GM19467 (cell line): ENCODE measurements at regions not wholly inside any gene's neighbourhood (a gene's known extent, or its start where the extent isn't known, plus 50 kb on each side); places are given as distances from the start of the nearest gene placed in this dataset.
"Not testable (repeated sequence)": the region's sequence is repeated elsewhere in the genome, so short reads cannot be mapped to it uniquely, and the experiment has no call there.

Experiments
- ATAC-seq: cut with Tn5 transposase; IDR thresholded peaks from one replicate; pipeline ENCODE4 v1.9.1; 2021; ENCODE audit warnings: mild to moderate bottlenecking, moderate library complexity; ENCODE audit not compliant: unreplicated experiment

DNA sequence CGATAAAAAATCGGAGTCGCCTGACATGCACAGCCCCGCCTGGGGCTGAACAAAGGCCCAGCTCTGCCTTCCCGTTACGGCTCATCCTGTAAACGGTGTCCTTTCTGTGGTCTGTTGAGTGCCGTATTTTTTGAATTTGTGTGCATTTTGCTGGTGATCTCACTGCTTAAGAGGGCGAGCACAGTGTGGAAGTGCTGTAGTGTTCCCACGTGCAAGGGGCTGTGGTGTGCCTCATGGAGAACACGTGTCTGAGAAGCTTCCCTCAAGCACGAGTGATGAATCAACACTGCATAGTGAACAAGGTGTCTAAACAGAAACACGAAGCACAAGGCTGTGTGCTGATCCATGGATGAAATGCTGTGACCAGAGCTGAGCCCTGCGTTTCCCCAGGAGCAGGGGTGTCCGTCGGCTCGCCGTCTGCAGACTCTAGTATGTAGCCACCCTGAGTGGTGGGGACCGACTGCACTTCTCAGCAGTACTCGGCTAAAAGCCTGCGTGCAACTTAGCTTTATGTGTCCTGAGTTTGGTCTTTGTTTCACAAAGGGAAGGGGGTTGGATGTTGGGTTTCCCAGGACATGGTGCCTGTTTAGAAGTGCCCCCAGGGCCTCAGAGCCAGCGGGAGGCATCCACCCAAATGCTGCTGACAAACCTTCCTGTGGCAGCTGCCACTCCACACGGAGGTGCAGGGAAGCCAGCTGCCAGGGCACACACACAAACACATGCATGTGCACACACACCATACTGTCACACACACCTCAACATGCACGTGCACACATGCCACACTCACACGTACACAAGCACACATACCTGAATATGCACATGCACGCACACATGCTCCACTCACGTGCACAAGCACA lies 77.2 kb upstream of the IRX4 start:
- ATAC-seq, result no peak

DNA sequence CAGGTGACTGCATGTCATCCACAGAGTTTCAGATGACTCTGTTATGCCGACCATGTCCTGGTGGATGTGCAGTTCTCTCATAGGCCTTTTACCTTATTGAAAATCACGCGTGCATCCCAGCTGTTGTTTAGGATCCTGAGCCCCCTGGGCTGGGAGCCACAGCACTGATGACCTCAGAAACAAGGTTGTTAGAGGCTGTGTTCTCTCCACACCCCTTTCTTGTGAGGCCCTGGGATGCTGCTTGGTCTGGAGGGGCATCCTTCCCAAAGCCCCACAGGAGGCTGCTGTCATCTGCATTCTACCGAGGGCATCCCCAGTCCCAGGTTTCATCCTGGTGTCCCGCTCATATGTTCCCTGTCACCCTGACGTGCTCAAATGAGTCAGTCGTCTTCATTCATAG lies 76.5 kb upstream of the IRX4 start:
- no peak for ATAC-seq

GRCh38 chr5:1958211-1959010 lies 75.7 kb upstream of the IRX4 start:
- no peak for ATAC-seq

- ATAC-seq, result no peak
Measured at GRCh38 chr5:1955586-1955985, 72.9 kb upstream of the IRX4 start.

DNA sequence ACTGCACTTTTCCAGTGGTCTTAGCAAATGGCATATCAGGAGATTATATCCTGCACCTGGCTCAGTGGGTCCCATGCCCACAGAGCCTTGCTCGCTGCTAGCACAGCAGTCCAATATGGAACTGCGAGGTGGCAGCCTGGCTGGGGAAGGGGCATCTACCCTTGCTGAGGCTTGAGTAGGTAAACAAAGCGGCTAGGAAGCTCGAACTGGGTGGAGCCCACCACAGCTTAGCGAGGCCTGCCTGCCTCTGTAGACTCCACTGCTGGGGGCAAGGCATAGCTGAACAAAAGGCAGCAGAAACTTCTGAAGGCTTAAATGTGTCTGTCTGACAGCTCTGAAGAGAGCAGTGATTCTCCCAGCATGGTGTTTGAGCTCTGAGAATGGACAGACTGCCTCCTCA lies 71.0 kb upstream of the IRX4 start:
- ATAC-seq, result not testable (repeated sequence)

DNA sequence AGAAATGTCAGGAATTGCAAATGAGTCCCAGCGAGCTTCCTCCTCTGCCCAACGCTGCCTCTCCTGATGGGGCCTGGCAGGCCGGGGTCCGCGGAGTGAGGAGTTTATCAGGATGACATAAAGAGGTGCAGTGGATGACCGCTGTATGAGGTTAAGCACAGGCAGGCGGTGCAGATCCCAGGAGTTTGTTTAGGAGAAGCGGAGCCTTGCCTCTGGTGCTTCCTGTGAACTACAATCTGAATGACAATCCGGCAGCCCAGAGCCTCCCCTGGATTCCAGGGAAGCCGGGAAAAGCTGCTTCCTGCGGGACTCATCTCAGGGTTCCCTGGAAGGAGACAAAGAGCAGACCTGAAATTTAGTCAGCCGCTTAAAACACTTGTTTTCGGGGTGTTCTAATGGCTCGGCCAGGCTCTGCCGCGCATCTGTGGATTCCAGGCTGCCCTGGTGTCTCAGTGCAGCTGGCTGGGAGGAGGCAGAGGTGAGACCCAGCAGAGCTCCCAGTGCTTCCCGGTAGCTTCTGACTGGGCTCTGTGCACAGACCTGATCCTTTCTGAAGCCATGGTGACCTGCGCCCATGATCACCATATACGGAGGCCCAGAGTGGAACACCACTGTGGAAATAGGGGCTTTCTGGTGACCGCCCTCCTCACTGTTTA lies 69.8 kb upstream of the IRX4 start:
- ATAC-seq, result no peak

GRCh38 chr5:1952021-1952420 lies 69.3 kb upstream of the IRX4 start:
- ATAC-seq, result no peak

GRCh38 chr5:1951165-1951816 lies 68.6 kb upstream of the IRX4 start:
- no peak for ATAC-seq

DNA sequence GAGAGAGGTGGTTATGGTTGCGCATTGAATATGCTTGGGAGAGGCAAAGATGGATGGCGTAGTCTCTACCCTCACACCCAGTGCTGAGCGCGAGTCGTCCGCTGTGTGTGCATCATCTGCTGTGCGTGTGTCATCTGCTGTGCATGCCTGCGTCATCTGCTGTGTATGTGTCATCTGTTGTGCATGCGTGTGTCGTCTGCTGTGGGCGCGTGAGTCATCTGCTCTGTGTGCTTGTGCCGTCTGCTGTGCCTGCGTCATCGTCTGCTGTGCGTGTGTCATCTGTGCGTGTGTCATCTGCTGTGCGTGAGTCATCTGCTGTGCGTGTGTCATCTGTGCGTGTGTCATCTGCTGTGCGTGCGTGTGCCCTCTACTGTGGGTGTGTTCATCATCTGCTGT lies 68.0 kb upstream of the IRX4 start:
- ATAC-seq, result no peak

GRCh38 chr5:1950096-1950707 lies 67.5 kb upstream of the IRX4 start:
- ATAC-seq, result no peak

GRCh38 chr5:1949253-1949652 lies 66.5 kb upstream of the IRX4 start:
- no peak for ATAC-seq

DNA sequence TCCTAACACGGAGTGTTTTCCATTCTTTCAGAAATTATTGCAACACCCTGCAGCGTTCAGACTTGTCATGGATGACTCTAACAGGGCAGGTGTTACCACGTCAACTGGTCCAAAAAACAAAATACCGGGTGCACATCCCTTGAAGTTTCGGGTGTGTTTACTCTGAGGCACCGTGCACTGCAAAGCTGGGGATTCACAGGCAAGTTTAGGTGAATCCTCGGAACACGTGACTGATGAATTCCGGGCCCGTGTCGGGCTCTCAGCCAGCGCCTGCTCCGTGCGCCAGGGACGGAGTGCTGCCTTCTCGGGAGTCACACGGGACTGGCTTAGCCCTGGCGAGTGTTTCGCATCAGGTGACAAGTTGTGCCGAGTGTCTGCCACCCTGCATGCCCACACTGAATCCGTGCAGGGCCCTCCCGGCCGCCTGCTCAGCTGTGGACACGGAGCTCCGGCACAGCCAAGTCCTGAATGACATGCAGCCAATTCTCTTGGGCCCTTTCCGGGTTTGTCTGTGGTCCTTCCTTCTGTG lies 66.0 kb upstream of the IRX4 start:
- ATAC-seq, result no peak

- no peak for ATAC-seq
Measured at GRCh38 chr5:1948111-1948510, 65.4 kb upstream of the IRX4 start.

- ATAC-seq, result no peak
Measured at GRCh38 chr5:1946776-1947175, 64.1 kb upstream of the IRX4 start.

DNA sequence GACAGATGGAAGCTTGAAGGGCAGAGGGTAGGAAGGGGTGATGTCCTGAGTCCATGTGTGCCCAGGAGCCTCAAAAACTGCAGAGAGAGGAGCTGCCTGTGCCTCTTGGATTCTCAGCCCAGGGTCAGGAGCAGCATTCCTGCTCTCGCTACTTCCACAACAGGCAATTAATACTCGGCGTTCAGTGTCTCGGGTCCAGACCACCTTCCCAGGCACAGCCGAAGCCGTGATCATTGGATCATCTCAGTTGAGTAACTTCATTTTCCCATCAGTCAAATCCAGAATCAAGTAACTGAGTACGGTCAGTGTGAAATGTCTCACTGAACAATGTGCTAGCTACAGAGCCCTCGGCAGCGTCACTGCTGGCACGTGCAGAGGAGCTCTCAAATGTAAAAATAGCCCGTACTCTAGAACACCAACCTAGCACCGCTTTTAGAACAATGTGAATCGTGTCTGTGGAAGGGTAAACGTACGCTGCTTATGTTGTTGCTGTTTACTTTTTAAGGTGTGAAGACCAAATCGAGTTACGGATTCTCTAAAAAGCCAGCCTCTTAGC lies 63.5 kb upstream of the IRX4 start:
- no peak for ATAC-seq

DNA sequence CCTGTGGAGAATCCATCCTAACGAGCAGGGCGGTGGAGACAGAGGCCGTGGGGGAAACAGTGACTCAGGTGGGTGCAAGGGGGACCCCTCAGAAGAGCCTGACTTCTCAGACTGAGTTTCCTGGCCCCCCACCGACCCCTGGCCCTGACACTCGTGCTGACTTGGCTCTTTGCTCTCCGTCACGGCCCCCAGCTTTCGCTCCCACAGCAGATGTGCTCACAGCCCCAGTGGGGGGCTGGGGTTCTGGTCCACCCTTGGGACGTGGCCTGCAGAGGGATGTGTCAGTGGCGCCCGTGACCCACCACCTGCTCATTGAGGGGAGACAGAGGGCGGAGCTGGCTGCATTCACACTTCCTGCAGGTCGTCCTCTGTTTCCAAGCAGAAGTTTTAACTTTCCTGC lies 62.9 kb upstream of the IRX4 start:
- no peak for ATAC-seq

- no peak for ATAC-seq
Measured at GRCh38 chr5:1944408-1944807, 61.7 kb upstream of the IRX4 start.

- no peak for ATAC-seq
Measured at GRCh38 chr5:1943481-1943880, 60.8 kb upstream of the IRX4 start.

DNA sequence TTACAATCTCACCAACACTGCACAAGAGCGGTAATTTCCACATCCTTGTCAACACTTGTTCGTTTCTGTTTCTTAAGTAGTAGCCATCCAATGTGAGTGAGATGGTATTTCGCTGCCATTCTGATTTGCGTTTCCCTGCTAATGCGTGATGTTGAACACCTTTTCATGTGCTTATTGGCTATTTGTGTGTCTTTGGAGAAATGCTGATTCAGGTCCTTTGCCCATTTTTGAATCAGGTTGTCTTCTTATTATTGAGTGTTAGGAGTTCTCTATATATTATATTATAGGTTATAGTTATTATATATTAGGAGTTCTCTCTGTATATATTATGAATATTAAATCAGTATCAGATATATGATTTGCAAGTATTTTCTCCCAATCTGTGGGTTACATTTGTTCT lies 59.9 kb upstream of the IRX4 start:
- ATAC-seq, result no peak

DNA sequence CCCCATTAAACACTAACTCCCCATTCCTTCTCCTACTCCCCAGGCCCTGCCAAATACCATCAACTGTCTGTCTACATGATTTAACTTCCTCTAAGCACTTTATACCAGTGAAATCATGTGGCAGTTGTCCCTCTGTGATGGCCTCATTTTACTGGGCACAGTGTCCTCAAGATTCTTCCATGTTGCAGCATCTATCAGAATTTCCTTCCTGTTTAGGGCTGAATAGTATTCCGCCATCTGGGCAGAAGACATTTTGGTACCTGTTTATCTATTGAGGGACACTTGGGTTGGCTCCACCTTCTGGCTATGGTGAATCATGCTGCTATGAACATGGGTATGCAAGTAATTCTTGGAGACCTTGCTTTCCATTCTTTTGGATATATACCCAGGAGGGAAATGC lies 59.4 kb upstream of the IRX4 start:
- ATAC-seq, result no peak
